Activated CD8-positive, alpha-beta T cell treated with anti-CD3 and anti-CD28 coated beads for 36 hours (primary cell): ENCODE measurements at regions not wholly inside any gene's neighbourhood (a gene's known extent, or its start where the extent isn't known, plus 50 kb on each side); places are given as distances from the start of the nearest gene placed in this dataset.

Experiments used
- ATAC-seq: fragments of 200-7000 bp; cut with Tn5 transposase; one replicate; pipeline ENCODE4 v1.10.0; 2021; ENCODE audit warnings: mild to moderate bottlenecking, moderate library complexity
- CTCF ChIA-PET: fragments of 350-600 bp; sonication (Branson Sonifier 250); formaldehyde crosslinking; loops from one replicate; lab custom pipeline; 2021; ENCODE audit warnings: antibody characterized with exemption; lab: Charles Lee
- POLR2A ChIA-PET: fragments of 350-600 bp; sonication (Branson Sonifier 250); formaldehyde crosslinking; loops from one replicate; lab custom pipeline; 2021; ENCODE audit warnings: antibody characterized with exemption; lab: Charles Lee
- DNase-seq: peaks from one replicate; pipeline ENCODE4 v3.0.0-alpha.2; 2020
- H3K27ac Mint-ChIP-seq: one replicate; pipeline ENCODE4 v1.8.0; 2021; ENCODE audit warnings: mild to moderate bottlenecking, mixed read lengths
- H3K27me3 Mint-ChIP-seq: one replicate; pipeline ENCODE4 v1.8.0; 2021; ENCODE audit warnings: mixed read lengths
- H3K36me3 Mint-ChIP-seq: one replicate; pipeline ENCODE4 v1.8.0; 2021; ENCODE audit warnings: low read depth, mixed read lengths
- H3K4me1 Mint-ChIP-seq: one replicate; pipeline ENCODE4 v1.8.0; 2021; ENCODE audit warnings: low read depth, mixed read lengths
- H3K4me3 Mint-ChIP-seq: one replicate; pipeline ENCODE4 v1.8.0; 2021; ENCODE audit warnings: mild to moderate bottlenecking, moderate library complexity, mixed read lengths
- H3K9me3 Mint-ChIP-seq: one replicate; pipeline ENCODE4 v1.8.0; 2021; ENCODE audit warnings: mixed read lengths
- intact Hi-C: fragments of 100-400 bp; cut with micrococcal nuclease; formaldehyde crosslinking; loops from one replicate; pipeline ENCODE4 v1.10.0; 2022
- TF ChIP-seq, protein P1 (sequence below): fragments of 200-600 bp; IDR thresholded peaks from one replicate; pipeline ENCODE4 v1.8.0; 2022; ENCODE audit warnings: antibody characterized with exemption, mild to moderate bottlenecking

DNA sequence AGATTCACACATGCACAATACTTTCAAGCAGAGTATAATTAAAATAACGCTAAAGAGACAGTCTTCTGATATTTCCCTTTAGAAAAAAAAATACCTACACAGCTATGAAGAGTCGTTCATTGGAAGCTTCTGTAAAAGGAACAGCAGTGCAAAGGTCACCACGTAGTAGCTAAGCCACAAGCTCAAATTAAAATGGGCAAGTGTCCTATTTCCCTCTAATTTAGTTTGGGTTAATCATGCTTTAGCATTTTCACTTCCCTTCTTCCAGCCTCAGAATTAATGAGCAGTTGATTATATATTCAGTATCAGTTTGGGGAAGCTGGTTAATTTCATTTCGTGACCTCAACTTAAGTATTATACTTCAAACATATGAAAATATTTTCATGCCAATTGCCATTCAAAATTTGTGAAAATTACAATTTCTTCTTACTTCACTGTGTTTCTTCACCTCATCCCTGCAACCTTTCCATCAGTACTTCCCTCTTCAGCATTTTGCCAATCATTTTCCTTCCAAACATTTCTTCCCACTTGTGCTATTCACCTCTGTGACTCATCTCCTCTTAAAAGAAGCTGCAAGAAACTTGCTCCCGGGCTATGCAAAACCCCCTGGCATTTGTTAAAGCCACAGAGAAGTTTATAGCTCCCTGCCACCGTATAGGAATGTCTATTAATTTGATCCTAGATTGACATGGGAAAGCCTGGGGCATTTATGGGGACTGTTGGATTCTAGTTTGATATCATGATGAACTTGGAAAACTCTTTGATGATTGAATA lies 83.0 kb downstream of the DMRTA1 start:
- Mint-ChIP-seq H3K36me3 (no peaks in the 10 kb centered on the region), H3K4me1 (no peaks in the 10 kb centered on the region), H3K27ac (no peak overlapping the region), H3K9me3 (no peaks in the 10 kb centered on the region), H3K27me3 (no peaks in the 10 kb centered on the region), H3K4me3 (no peak overlapping the region)
- POLR2A ChIA-PET, result no interaction called here
- ATAC-seq, result no peak
- CTCF ChIA-PET, result no interaction called here
- intact Hi-C loops, result no loop called here
- TF ChIP-seq, protein P1, sequence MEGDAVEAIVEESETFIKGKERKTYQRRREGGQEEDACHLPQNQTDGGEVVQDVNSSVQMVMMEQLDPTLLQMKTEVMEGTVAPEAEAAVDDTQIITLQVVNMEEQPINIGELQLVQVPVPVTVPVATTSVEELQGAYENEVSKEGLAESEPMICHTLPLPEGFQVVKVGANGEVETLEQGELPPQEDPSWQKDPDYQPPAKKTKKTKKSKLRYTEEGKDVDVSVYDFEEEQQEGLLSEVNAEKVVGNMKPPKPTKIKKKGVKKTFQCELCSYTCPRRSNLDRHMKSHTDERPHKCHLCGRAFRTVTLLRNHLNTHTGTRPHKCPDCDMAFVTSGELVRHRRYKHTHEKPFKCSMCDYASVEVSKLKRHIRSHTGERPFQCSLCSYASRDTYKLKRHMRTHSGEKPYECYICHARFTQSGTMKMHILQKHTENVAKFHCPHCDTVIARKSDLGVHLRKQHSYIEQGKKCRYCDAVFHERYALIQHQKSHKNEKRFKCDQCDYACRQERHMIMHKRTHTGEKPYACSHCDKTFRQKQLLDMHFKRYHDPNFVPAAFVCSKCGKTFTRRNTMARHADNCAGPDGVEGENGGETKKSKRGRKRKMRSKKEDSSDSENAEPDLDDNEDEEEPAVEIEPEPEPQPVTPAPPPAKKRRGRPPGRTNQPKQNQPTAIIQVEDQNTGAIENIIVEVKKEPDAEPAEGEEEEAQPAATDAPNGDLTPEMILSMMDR, result no peak
- DNase-seq, result no peak

DNA sequence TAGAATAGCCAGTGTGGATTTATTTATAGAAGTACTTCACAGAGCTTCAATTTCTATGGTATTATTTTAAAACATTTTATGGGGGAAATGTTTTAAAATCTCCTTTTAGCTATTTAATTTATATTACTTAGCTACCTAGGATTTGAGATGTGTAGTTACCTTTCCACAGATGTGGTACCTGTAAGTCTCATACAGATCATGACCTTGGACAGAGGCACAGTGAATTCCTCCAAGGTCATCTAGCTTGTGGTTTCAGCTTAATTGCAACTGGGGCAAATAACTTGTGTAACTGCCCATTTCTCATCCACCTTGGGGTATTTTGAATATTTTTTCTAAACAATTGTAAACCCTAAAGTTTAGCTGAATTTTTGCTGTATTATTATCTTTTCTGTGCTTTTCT lies 89.2 kb downstream of the DMRTA1 start:
- Mint-ChIP-seq H3K9me3 (no peaks in the 10 kb centered on the region), H3K4me3 (no peak overlapping the region), H3K36me3 (no peaks in the 10 kb centered on the region), H3K27ac (no peak overlapping the region), H3K27me3 (no peaks in the 10 kb centered on the region), H3K4me1 (no peaks in the 10 kb centered on the region)
- no peak for ATAC-seq
- intact Hi-C loops, result no loop called here
- POLR2A ChIA-PET, result no interaction called here
- DNase-seq, result no peak
- TF ChIP-seq, protein P1, result no peak
- CTCF ChIA-PET, result no interaction called here

DNA sequence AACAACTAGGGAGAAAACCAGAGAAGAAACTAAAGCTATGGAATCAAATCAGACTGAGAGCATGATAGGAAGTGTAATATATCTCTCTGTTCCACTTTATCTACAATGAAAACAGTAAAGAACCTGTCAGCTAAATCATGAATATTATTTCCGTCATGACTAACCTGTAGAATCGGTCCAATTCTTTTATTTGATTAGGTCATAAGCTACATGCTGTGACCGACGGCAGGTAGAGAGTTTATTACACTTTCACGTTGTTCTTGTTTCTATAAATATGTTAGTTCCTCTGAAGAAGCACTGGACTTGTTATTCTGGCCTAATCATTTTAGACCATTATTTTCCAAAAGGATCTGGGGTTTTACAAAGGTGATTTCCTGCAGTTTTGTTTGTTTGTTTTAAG lies 91.1 kb downstream of the DMRTA1 start:
- no peak for ATAC-seq
- Mint-ChIP-seq H3K9me3 (no peaks in the 10 kb centered on the region), H3K27ac (no peak overlapping the region), H3K36me3 (no peaks in the 10 kb centered on the region), H3K4me3 (no peak overlapping the region), H3K4me1 (no peaks in the 10 kb centered on the region), H3K27me3 (no peaks in the 10 kb centered on the region)
- TF ChIP-seq, protein P1, result no peak
- intact Hi-C loops, result no loop called here
- CTCF ChIA-PET, result no interaction called here
- POLR2A ChIA-PET, result no interaction called here
- no peak for DNase-seq

GRCh38 chr9:22548625-22549024 lies 102.0 kb downstream of the DMRTA1 start:
- intact Hi-C loops, result no loop called here
- H3K27ac Mint-ChIP-seq, result no peak overlapping the region
- POLR2A ChIA-PET, result no interaction called here
- H3K36me3 Mint-ChIP-seq, result no peaks in the 10 kb centered on the region
- no peaks in the 10 kb centered on the region for H3K9me3 Mint-ChIP-seq
- CTCF ChIA-PET, result no interaction called here
- H3K4me3 Mint-ChIP-seq, result no peak overlapping the region
- no peaks in the 10 kb centered on the region for H3K4me1 Mint-ChIP-seq
- ATAC-seq (no peak), DNase-seq (no peak)
- no peaks in the 10 kb centered on the region for H3K27me3 Mint-ChIP-seq
- TF ChIP-seq, protein P1, result no peak

GRCh38 chr9:22574740-22575139 lies 128.1 kb downstream of the DMRTA1 start:
- ATAC-seq (no peak), DNase-seq (no peak)
- Mint-ChIP-seq H3K27me3 (no peaks in the 10 kb centered on the region), H3K9me3 (peaks cover 32% of the 10 kb centered on the region), H3K27ac (no peak overlapping the region), H3K4me3 (no peak overlapping the region), H3K4me1 (no peaks in the 10 kb centered on the region), H3K36me3 (no peaks in the 10 kb centered on the region)
- CTCF ChIA-PET, result no interaction called here
- TF ChIP-seq, protein P1, result no peak
- POLR2A ChIA-PET, result no interaction called here
- intact Hi-C loops, result no loop called here
